ENCODE measurements at regions not wholly inside any gene's neighbourhood (a gene's known extent, or its start where the extent isn't known, plus 50 kb on each side); places are given as distances from the start of the nearest gene placed in this dataset.

- TF ChIP-seq POLR2AphosphoS5 (IDR thresholded peaks at IDR 0.05; ENCODE audit: low read depth, low read length) (no peak), POLR2A (IDR thresholded peaks at IDR 0.05; ENCODE audit: low read depth, low read length) (no peak)
Measured at GRCh38 chr5:144581044-144581443, 410.4 kb downstream of the KCTD16 start.
